Dedifferentiated amniotic fluid mesenchymal stem cell (primary cell): ENCODE measurements at regions not wholly inside any gene's neighbourhood (a gene's known extent, or its start where the extent isn't known, plus 50 kb on each side); places are given as distances from the start of the nearest gene placed in this dataset.
"Not testable (repeated sequence)": the region's sequence is repeated elsewhere in the genome, so short reads cannot be mapped to it uniquely, and the experiment has no call there.

Experiments
- DNase-seq: peaks from one replicate; pipeline ENCODE4 v3.0.0-alpha.2; 2016; ENCODE audit errors: extremely low spot score

GRCh38 chr2:64918220-64918886 is 70.8 kb upstream of the SLC1A4 start:
- DNase-seq = no peak

DNA sequence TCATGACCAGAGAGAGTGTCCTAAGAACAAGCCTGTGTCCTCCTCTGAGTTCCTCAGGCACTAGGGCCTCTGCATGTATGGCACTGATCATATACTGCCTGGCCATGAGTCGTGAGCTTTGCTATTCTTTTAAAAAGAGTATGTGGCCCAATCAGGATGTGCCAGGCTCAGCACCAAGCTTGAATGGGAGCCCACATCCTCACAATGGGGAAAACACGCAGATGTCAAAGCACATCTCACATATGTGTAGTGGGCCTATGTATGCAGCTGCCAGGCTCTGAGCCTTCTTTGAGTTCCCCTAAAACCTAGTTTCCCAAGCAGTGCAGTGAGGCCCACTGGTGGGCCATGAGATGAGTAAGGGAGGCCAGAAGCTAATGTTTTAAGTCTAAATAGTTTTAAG is 69.9 kb upstream of the SLC1A4 start:
- no peak for DNase-seq

GRCh38 chr2:64922482-64923384 is 66.5 kb upstream of the SLC1A4 start:
- no peak for DNase-seq

DNA sequence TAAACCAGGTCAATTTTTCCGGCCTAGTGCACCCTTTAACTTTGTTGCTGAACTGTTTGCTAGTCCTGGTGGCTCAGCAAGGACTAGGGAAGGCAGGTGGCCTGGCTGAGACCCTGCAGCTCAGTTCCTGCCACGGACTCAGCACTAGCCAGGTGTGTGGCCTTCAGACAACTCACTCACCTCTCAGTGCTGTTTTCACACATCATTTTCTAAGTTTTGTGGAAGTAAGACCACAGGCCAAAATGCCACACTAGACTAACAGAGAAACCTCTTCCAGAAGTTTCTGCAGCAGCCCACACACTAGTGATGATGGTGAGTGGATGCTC is 65.9 kb upstream of the SLC1A4 start:
- no peak for DNase-seq

DNA sequence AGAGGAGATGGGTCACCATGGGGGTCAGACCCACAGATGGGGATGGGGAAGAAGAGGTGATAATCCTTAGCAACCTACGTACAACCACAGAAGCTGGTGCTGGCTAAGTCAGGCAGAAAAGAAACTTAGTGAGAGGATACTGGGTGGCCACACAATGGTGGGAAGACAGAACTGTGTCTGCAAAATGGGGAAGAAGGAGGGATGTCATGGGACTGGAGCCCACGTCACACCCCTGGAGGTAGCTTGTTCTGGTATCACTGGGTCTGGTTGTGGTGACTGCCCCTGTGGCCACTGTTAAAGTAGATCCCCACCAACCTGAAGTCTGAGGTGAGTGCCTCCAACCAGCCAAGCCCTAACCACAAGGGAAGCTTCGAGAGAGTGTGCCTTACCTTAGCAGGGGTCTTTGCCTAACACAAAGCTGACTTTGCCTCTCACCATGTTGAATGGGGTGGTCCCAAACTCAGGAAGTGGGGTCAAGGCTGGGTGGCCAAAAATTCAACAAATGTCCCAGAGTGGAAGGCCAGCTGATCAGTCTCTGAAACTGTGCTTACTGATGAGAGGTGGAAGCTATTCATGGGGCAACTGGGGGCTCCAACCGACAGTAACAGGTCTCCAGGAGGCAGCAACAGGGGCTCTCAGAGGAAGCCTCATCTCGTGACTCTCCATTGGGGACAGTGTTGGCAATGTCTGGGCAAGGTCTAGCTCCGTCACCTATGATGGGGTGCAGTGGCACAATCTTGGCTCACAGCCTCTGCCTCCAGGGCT is 64.8 kb upstream of the SLC1A4 start:
- no peak for DNase-seq

DNA sequence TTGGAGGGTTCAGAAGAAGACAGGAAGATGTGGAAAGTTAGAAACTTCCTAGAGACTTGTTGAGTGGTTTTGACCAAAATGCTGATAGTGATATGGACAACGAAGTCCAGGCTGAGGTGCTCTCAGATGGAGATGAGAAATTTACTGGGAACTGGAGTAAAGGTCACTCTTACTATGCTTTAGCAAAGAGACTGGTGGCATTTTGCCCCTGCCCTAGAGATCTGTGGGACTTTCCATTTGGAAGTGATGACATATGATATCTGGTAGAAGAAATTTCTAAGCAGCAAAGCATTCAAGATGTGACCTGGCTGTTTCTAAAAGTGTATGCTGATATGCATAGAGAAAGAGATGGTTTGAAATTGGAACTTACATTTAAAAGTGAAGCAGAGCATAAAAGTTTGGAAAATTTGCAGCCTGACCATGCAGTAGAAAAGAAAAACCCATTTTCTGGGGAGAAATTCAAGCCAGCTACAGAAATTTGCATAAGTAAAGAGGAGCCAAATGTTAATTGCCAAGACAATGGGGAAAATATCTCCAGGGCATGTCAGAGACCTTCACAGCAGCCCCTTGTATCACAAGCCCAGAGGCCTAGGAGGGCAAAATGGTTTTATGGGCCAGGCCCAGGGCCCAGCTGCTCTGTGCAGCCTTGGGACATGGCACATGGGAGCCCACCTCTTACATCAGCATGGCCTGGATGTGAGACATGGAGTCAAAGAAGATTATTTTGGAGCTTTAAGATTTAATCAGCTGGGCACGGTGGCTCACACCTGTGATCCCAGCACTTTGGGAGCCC is 63.1 kb upstream of the SLC1A4 start:
- DNase-seq = not testable (repeated sequence)

DNA sequence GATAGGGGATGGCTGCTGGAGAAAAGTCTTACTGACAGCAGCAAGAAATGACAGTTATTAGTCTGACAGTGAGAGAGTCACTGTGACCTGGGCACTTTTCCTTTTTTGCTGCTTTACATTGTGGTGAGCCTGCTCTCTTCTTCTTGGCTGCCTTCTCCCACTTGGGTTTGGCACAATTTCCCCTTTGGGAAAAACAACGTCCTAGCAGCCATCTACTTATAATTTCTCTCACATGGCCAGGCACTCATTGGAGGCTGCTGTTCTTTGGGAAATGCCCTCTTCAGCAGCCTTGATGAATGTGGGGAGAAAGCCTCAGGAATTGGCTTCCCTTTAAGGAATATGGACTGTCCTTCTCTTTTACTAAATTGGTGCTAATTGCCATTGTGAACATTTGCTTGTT is 60.4 kb upstream of the SLC1A4 start:
- DNase-seq = no peak

GRCh38 chr2:64929333-64929732 is 59.9 kb upstream of the SLC1A4 start:
- DNase-seq = no peak

- no peak for DNase-seq
Observed at GRCh38 chr2:64930258-64930671, 58.9 kb upstream of the SLC1A4 start.

GRCh38 chr2:64931246-64932115 is 57.7 kb upstream of the SLC1A4 start:
- no peak for DNase-seq

DNA sequence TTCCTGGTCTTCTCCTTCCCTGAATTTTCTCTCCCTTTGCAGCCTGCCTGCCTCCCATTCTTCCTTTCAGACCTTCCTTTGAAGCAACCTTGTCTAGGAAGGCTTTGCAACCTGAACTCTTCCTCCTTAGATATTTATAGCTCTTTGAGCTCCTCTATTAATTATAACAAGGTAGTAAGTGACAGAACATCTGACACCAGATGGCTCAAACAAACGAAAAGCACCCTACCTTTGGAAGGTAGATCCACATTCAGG is 57.2 kb upstream of the SLC1A4 start:
- no peak for DNase-seq

DNA sequence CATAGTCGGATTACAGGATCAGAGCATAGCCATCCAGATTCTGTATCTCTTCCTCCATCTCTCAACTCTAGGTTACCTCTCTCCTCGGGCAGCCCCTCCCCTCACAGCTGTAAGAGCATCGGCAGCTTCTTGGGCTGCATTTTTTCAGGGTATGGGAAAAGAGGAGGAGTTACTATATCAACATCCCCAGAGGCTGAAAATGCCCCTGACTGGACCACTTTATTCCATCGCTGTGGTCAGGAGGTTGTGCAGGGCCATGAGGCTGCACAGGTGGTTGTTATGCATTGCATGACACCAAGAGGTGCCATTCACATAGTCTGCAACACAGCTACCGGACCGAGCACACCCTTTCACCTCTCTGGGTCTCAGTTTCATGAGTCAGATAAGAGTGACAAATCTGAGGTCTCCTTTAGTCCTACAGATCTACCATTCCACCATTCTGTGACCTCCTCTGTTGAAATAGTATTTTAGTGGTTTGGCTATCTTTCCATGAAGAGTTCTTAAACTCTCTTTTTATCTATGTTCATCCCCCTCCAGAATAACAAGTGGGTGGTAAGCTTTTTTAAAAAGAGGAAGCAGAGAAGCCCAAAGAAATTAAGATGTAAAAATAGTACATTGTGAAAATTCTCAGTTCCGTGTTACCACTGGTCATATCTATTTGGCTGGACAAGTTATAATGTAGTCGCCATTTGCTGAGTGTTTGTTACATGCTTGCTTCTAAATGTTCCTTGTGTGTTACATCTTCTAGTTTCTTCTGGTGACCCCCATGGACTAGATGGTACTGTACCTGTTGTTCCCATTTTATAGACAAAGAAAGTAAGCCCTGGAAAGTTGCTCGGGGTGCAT is 56.6 kb upstream of the SLC1A4 start:
- no peak for DNase-seq

- DNase-seq = no peak
Observed at GRCh38 chr2:64934530-64934929, 54.7 kb upstream of the SLC1A4 start.

- no peak for DNase-seq
Observed at GRCh38 chr2:64936809-64937208, 52.4 kb upstream of the SLC1A4 start.

DNA sequence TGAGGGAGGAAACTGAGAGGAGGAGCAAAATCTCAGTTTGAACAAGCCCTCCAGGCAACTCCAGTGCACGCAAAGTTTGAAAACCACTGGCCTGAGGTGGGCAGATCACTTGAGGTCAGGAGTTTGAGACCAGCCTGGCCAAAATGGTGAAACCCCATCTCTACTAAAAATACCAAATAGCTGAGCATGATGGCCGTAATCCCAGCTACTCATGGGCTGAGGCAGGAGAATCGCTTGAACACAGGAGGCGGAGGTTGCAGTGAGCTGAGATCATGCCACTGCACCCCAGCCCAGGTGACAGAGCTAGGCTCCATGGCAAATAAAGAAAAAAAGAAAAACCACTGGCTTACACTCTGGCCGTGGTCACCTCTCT is 51.9 kb upstream of the SLC1A4 start:
- DNase-seq = not testable (repeated sequence)

DNA sequence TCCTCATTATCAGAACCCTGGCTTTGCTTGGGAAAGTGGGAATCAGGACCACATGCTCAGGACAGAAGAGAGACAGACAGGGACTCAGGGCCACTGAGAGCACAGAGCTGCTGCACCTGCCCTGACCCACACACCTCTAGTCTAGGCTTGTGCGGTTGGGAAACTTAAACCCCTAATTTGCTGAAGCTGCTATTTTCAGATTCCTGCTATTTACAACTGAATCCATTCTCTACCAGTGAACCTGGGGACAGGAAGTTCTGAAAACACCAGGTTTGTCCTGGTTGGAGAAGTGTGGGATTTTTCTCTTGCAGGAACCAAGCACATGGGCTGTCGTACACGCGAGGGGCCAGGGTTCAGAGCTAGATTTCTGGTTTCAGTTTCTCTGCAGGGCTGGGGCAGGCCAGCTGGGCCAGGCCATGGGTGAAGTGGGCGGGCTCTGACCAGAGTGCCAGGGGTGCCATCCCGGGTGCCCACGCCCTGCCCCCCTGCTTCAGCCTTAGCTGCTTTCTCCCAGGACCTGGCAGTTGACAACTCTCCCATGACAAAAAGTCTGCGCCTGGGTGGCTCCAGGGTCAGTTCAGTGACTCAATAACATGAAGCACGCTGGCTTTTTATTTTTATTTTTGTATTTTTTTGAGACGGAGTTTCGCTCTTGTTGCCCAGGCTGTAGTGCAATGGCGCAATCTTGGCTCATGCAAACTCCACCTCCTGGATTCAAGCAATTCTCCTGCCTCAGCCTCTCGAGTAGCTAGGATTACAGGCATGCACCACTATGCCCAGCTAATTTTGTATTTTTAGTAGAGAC is 51.3 kb upstream of the SLC1A4 start:
- DNase-seq = no peak

DNA sequence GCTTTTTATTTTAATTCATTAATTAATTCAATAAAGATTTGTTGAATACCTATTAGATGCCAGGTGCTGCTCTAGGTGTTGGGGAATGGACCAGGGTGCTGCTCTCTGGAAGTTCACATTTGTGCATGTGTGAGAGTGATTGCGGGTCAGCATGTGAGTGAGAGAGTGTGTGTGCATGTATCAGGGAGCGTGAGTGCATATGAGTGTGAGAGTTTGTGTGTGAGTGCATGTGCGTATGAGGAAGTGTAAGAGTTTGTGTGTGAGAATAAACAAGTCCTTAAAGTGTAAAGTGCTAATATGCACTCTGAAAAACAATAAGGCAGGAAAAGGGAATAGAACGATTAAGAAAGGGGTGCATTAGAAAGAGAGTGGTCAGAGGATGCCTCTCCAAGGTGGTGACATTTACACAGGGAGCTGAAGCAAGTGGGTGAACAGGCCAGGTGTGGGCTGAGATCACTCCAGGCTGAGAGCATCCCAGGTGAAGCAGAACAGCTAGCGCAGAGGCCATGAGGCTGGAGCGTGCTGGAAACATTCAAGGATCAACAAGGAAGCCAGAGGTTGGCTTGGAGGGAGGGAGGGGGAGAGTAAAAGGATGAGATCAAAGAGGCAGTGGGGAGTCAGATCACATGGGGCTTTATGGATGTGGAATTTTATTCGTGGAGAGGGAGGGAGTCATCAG is 50.5 kb upstream of the SLC1A4 start:
- DNase-seq = no peak

- no peak for DNase-seq
Observed at GRCh38 chr2:64939332-64939917, 49.8 kb upstream of the SLC1A4 start.
